GM12874 (cell line): ENCODE measurements at regions not wholly inside any gene's neighbourhood (a gene's known extent, or its start where the extent isn't known, plus 50 kb on each side); places are given as distances from the start of the nearest gene placed in this dataset.

Experiments
- TF ChIP-seq, protein P1 (sequence below): IDR thresholded peaks from 2 replicates; pipeline ENCODE4 v1.5.1; 2011; ENCODE audit warnings: low read depth, mild to moderate bottlenecking, control low read depth, low read length, moderate library complexity; ENCODE audit not compliant: insufficient read depth

DNA sequence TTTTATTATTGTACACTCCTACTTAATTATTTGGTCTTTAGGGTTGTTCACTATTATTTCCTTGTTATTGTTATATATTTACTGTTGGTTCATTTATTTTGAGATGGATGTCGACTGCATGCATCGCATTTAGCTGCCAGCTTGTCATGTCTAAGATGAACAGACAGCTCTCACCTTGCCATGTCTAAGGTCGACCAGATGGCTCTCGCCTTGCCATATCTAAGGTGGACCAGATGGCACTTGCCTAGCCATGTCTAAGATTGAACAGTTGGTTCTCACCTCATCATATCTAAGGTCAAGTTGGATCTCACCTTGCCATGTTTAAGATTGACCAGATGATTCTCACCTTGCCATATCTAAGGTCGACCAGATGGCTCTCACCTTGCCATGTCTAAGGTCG is 1440.9 kb downstream of the UQCRFS1 start:
- TF ChIP-seq, protein P1, sequence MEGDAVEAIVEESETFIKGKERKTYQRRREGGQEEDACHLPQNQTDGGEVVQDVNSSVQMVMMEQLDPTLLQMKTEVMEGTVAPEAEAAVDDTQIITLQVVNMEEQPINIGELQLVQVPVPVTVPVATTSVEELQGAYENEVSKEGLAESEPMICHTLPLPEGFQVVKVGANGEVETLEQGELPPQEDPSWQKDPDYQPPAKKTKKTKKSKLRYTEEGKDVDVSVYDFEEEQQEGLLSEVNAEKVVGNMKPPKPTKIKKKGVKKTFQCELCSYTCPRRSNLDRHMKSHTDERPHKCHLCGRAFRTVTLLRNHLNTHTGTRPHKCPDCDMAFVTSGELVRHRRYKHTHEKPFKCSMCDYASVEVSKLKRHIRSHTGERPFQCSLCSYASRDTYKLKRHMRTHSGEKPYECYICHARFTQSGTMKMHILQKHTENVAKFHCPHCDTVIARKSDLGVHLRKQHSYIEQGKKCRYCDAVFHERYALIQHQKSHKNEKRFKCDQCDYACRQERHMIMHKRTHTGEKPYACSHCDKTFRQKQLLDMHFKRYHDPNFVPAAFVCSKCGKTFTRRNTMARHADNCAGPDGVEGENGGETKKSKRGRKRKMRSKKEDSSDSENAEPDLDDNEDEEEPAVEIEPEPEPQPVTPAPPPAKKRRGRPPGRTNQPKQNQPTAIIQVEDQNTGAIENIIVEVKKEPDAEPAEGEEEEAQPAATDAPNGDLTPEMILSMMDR, result no peak

DNA sequence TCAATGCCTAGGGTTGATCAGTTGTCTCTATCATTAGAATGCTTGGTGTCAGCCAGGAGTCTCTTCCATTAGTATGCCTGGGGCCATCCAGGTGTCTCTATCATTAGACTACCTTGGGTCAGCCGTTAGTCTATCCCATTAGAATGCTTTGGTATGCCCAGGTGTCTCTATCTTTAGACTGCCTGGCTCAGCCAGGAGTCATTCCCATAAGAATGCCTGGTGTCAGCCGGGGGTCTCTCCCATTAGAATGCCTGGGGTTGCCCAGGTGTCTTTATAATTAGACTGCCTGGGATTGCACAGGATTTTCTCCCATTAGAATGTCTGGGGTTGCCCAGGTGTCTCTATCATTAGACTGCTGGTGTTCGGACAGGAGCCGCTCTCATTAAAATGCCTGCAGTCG is 1442.9 kb downstream of the UQCRFS1 start:
- TF ChIP-seq, protein P1, result no peak

DNA sequence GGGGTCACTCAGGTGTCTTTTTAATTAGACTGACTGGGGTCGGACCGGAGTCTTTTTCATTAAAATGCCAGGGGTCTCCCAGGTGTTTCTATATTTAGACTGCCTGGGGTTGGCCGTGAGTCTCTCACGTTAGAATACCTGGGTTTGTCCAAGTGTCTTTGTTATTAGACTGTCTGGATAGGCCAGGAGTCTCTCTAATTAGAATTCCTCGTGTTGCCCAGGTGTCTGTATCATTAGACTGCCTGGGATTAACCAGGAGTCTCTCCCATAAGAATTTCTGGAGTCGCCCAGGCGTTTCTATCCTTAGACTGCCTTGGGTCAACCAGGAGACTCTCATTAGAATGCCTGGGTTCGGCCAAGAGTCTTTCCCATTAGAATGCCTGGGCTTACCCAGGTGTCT is 1445.7 kb downstream of the UQCRFS1 start:
- TF ChIP-seq, protein P1, result no peak

DNA sequence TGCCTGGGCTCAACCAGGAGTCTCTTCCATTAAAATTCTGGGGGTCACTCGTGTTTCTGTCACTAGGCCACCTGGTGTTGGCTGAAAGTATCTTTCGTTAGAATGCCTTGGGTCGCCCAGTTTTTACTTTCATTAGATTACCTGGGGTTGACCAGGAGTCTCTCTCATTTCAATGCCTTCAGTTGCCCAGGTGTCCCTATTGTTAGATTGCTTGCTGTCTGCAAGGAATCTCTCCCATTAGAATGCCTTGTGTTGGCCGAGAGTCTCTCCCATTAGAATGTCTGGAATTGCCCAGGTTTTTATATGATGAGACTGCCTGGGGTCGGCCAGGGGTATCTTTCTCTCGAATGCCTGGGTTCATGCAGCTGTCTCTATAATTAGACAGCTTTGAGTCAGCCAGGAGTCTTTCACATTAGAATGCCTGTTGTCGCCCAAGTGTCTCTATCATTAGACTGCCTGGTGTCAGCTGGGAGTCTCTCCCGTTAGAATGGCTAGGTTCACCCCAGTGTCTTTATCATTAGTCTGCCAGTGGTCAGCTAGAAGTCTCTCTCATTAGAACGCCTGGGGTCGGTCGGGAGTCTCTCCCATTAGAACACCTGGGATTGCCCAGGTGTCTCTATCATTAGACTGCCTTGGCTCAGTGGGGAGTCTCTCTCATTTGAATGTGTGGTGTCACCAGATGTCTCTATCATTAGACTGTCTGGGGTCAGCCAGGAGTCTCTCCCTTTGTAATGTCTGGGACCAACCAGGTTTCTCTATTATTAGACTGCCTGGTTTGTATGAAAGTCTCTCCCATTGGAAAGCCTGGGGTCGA is 1446.8 kb downstream of the UQCRFS1 start:
- TF ChIP-seq, protein P1, result no peak

DNA sequence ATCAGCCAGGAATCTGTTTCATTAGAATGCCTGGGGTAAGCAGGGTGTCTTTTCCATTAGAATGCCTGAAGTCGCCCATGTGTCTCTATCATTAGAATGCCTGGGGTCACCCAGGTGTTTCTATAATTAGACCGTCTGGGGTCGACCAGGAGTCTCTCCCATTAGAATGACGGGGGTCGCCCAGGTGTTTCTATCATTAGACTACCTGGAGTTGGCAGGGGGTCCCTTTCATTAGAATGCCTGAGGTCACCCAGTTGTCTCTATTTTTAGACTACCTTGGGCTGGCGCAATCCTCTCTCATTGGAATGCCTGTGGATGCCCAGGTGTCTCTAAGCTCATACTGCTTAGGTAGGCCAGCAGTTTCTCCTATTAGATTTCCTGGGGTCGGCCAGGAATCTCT is 1447.6 kb downstream of the UQCRFS1 start:
- TF ChIP-seq, protein P1, result no peak

DNA sequence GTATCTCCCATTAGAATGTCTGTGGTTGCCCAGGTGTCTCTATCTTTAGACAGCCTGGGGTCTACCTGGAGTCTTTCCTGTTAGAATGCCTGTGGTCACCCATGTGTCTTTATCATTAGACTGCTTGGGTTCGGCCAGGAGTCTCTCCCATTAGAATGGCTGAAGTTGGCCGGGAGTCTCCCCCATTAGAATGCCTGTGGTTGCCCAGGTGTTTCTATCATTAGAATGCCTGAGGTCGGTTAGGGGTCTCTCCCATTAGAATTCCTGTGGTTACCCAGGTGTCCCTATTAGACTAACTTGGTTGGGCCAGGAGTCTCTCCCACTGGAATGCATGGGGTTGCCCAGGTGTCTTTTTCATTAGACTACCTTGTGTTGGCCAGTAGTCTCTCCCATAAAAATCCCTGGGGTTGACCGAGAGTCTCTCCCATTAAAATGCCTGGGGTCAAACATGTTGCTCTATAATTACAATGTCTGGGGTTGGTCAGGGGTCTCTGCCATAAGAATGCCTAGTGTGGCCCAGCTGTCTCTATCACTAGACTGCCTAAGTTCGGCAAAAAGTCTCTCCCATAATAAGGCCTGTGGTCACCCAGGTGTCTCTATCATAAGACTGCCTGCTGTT is 1448.7 kb downstream of the UQCRFS1 start:
- TF ChIP-seq, protein P1, result no peak

DNA sequence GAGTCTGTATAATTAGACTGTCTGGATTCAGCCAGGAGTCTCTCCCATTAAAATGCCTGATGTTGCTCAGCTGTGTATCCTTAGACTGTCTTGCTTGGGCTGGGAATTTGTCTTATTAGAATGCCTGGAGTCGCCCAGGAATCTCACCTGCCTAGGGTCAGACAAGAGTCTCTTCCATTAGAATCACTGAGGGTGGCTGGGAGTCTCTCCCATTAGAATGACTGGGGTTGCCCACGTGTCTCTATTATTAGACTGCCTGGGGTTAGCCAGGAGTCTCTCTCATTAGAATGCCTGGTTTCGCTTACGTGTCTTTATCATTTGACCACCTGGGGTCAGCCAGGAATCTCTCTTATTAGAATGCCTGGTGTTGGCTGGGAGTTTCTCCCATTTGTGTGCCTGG is 1450.0 kb downstream of the UQCRFS1 start:
- TF ChIP-seq, protein P1, result no peak
